Middle frontal gyrus (tissue), 1 donor: ENCODE measurements at regions not wholly inside any gene's neighbourhood (a gene's known extent, or its start where the extent isn't known, plus 50 kb on each side); places are given as distances from the start of the nearest gene placed in this dataset.
"Not testable (repeated sequence)": the region's sequence is repeated elsewhere in the genome, so short reads cannot be mapped to it uniquely, and the experiment has no call there.

Source experiments
- DNase-seq: peaks from one replicate; pipeline ENCODE4 v3.0.0-alpha.2; 2015; ENCODE audit warnings: low spot score; ENCODE audit errors: extremely low spot score

- no peak for DNase-seq
Measured at GRCh38 chr6:93679836-93680235, 260.5 kb upstream of the EPHA7 start.

DNA sequence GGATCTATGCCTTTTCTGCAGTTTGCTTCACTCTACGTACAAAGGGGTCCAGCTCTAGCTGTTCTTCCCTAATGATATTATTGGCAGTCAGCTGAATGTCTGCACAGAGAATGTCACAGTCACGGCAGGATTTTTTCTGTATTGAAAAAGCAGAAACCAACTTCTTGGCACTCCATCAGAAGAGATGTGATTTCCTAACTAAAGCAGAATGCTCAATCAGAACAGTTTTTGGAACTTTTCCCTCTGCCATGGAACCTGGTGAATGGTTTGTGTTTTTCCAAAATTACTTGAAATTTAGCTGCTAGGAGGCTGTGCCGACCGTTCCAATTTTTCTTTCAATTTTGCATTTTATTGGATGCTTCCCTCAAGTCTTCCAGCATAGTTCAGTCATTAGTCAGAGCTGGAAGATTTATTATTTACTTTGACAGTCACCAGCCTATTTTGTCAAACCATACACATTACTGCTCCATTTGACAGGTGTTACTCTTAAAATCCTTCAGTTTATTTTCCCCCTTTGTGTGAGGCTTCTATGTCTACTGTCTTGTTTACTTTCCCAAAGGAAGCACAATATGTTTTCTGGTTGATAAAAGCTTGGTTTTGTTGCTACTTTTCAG, 259.6 kb upstream of the EPHA7 start:
- peak; percentile 19 for DNase-seq

- DNase-seq = no peak
Measured at GRCh38 chr6:93677264-93677965, 258.1 kb upstream of the EPHA7 start.

DNA sequence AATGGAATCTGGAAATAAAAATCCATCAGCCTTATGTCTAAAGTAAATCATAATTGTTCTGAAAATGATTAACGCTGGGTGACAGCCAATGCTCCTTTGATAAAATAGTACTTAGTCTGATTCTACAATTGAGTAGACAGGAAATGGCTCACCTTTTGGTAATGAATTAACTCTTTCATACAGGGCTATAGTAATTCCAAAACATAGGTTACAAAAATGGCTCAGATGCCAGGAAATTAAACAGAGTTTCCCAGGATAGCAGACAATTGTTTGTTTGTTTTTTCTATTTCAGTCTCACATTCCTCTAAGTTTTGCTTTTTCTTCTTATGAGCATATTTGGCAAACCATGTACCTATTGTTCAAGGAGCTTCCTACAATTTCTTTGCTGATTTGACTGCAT, 257.2 kb upstream of the EPHA7 start:
- no peak for DNase-seq

- no peak for DNase-seq
Measured at GRCh38 chr6:93675856-93676417, 256.6 kb upstream of the EPHA7 start.

- DNase-seq = no peak
Measured at GRCh38 chr6:93663111-93663510, 243.8 kb upstream of the EPHA7 start.

DNA sequence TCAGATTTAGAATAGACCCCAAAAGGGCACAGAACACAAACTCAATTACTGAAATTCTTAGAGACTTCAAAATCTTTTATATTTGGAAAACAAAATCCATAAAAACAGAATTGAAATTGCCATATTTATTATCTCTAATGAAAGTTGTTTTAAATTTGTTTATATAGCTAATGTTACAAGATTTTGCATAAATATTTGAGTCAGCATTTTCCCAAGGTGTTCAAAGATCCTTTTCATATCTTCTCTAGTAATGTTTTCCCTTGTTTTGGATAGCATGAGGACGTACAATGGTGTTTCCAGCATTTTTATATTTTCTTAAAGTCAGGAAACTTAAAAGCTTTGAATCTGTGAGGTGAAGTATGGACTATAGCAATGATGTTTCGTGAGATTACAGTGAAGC, 235.2 kb upstream of the EPHA7 start:
- DNase-seq = no peak

GRCh38 chr6:93644611-93645010, 225.3 kb upstream of the EPHA7 start:
- DNase-seq = no peak

DNA sequence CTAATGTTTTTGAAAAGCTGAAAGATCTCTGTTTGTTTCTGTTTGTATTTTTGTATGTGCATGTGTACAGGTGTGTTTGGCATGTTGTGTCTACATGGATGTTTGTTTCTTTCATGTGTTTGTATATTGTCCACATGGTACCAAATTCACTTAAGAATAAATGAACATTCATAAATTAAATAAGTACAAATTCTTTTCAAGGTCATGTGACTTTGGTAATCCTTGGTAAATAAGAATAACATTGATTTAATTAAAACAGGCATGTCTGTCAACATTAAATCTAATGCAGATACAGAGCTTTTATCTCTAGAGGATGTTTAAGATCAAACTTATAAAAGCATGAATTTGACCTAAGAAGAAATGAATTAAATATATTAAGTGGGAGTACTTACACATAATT, 219.8 kb upstream of the EPHA7 start:
- no peak for DNase-seq

- DNase-seq = not testable (repeated sequence)
Measured at GRCh38 chr6:93636987-93637664, 217.8 kb upstream of the EPHA7 start.

DNA sequence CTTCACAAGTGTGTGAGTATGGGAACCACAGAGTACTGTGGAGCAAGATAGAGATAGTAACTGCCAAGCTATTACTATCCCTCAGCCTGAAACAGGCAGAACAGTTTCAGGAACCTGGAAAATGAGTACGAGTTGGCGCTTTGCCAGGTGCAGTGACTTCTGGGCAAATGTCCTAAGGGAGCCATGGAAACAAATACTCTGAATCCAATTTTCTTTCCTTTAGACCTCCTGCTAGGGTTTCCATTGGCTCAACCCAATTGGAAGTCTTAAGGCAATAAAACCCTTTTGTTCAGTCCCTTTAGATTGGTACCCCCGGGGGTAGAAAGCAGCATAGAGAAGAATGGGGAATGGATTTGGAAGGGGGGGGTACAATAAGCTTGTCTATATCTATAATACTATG, 205.0 kb upstream of the EPHA7 start:
- DNase-seq = no peak

GRCh38 chr6:93621442-93621841, 202.1 kb upstream of the EPHA7 start:
- DNase-seq = no peak

GRCh38 chr6:93604951-93605350, 185.6 kb upstream of the EPHA7 start:
- DNase-seq = no peak

GRCh38 chr6:93592417-93592816, 173.1 kb upstream of the EPHA7 start:
- DNase-seq = no peak

DNA sequence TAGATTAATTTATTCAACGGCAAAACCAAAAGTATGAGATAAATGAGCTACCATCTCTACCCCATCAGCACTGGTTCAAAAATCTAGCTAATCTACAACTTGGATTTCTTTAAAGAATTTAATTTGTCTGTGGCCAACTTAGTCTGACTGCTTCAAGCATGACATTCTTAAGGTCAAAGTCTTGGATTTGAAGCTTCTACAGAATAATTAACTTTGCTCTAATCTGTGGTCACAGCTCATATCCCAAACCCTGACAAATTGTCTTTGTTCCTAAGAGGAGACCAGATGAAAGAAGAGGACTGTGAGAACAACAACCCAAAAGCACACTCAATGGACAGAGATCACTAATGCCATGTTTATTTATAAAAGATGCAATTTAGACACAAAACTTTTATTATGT, 166.9 kb upstream of the EPHA7 start:
- no peak for DNase-seq

GRCh38 chr6:93584300-93584699, 164.9 kb upstream of the EPHA7 start:
- DNase-seq = no peak

DNA sequence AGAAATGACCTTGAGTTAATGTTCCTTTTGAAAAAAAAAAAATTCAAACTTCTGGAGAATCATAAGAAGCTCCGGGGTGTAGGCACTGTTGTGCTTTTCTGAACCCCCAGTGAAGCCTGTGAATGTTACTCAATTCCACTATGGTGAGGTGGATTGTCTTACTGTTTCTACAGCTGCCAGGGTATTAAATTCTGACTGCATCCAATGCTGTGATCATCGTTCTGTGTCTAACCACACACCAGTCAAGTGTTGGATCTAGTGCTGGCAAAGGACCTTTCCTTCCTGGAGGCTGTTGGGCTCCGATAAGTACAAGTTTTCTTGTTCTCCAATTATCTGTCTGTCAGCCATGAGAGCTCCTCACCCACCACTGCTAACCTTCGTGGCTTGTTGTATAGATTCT, 162.0 kb upstream of the EPHA7 start:
- no peak for DNase-seq

- no peak for DNase-seq
Measured at GRCh38 chr6:93580446-93580845, 161.1 kb upstream of the EPHA7 start.

GRCh38 chr6:93575495-93576267, 156.3 kb upstream of the EPHA7 start:
- DNase-seq = no peak

DNA sequence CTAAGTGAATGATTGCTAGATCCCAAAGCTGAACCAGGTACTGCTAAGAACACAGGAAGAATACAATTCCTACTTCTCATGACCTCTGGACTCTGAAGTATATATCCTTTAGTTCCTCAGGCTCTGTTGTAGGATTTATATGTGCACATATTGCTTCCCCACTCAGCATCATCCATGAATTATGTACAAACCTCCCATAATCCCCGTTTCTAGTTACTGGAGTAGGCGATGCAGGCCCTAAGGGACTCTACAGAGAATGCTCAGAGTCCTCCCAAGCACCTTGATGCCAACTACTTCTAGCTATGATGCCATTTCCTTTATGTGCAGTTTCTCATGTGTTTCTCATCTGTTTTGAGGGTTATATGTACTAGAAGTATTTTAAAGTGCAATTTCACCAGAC, 154.9 kb upstream of the EPHA7 start:
- no peak for DNase-seq

GRCh38 chr6:93571346-93571745, 152.0 kb upstream of the EPHA7 start:
- no peak for DNase-seq

GRCh38 chr6:93568169-93568568, 148.8 kb upstream of the EPHA7 start:
- DNase-seq = no peak
